AG09319 (cell line): ENCODE measurements at regions not wholly inside any gene's neighbourhood (a gene's known extent, or its start where the extent isn't known, plus 50 kb on each side); places are given as distances from the start of the nearest gene placed in this dataset.

Experiments used
- DNase-seq: peaks from one replicate; pipeline ENCODE4 v3.0.0-alpha.2; 2010; ENCODE audit warnings: low read depth; ENCODE audit errors: extremely low read depth
- TF ChIP-seq, protein P1 (sequence below): IDR thresholded peaks from 2 replicates; pipeline ENCODE4 v1.5.1; 2011; ENCODE audit warnings: low read depth, mild to moderate bottlenecking, inconsistent platforms, low read length, moderate library complexity

DNA sequence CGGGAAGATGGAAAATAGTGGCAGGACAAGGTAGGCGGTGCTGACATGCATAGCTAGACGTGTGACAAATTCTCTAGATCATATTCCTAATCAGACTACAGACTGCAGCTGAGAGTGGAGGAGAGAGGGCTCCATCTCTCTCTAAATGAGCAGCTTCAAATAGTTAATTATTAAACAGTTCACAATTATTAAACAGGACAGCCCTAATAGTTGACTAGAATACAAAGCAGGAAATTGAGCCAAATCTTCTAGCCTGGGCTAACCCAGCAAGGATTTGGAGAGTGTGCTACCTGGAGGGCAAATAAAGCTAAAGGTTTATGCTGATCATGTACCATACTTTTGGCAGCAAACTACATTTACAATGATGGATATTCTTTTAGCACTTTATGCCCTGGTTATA is 54.4 kb upstream of the CWC22 start:
- no peak for DNase-seq
- TF ChIP-seq, protein P1, sequence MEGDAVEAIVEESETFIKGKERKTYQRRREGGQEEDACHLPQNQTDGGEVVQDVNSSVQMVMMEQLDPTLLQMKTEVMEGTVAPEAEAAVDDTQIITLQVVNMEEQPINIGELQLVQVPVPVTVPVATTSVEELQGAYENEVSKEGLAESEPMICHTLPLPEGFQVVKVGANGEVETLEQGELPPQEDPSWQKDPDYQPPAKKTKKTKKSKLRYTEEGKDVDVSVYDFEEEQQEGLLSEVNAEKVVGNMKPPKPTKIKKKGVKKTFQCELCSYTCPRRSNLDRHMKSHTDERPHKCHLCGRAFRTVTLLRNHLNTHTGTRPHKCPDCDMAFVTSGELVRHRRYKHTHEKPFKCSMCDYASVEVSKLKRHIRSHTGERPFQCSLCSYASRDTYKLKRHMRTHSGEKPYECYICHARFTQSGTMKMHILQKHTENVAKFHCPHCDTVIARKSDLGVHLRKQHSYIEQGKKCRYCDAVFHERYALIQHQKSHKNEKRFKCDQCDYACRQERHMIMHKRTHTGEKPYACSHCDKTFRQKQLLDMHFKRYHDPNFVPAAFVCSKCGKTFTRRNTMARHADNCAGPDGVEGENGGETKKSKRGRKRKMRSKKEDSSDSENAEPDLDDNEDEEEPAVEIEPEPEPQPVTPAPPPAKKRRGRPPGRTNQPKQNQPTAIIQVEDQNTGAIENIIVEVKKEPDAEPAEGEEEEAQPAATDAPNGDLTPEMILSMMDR, result no peak

DNA sequence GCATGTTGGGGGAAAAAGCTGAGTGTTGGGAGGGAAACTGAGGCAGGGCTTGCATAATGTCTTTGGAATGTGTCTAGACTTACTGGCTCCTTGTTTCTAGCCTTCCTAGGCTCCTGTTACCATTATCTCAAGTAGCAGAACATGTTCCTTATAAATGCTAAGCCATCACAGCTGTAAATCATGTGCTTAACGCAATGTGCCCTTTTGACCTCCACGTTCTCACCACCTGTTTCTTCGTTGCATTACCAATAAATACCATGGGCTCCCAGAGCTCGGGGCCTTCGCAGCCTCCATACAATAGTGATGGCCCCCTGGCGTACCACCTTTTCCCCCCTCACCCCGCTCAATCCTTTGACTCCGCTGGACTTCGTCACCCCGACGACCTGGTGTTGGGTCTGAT is 54.0 kb upstream of the CWC22 start:
- TF ChIP-seq, protein P1, result no peak
- DNase-seq, result no peak

DNA sequence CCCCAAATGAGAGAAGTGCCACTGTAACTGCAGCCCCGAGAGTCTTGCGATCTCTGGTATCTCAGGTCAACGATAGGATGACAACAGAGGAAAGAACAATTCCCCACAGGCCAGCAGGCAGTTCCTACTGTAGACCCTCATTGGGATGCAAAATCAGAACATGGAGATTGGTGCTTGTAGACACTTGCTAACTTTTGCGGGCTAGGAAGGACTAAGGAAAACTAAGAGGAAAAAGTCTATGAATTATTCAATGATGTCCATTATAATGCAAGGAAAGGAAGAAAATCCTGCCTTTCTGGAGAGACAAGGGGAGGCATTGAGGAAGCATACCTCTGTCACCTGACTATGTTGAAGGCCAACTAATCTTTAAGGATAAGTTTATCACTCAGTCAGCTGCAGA is 51.9 kb upstream of the CWC22 start:
- no peak for DNase-seq
- TF ChIP-seq, protein P1, result no peak

DNA sequence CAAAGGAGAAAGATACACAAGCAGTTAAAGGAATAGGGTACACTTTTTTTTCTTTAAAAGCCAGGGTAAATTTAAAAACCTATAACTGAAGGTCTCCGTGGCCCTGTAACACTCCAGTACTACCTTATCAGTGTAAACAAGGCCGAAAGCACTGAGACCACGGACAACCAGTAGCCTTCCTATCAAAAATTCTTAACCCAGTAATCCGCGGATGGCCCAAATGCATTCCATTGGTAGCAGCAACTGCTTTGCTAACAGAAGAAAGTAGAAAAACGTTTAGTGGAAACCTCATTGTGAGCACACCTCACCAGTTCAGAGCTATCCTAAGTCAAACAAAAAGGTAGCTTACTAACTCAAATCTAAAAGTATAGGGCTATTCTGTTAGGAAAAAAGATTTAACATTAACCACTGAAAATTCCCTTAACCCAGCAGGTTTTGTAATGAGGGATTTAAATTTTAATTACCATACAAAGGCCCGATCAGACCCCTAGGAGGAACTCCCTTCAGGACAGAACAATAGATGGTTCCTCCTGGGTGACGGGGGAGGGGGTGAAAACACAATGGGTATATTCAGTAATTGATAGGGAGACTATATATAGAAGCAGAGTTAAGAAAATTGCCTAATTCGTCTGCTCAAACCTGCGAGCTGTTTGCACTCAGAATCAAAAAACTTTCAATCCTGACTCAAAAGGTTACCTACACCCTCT is 50.8 kb upstream of the CWC22 start:
- TF ChIP-seq, protein P1, result no peak
- DNase-seq, result no peak
